ENCODE measurements at regions not wholly inside any gene's neighbourhood (a gene's known extent, or its start where the extent isn't known, plus 50 kb on each side); places are given as distances from the start of the nearest gene placed in this dataset.
"Not testable (repeated sequence)": the region's sequence is repeated elsewhere in the genome, so short reads cannot be mapped to it uniquely, and the experiment has no call there.

- DNase-seq = not testable (repeated sequence)
These were observed 1096.6 kb downstream of the UQCRFS1 start for GRCh38 chr19:28116379-28116778.

GRCh38 chr19:28103921-28104320 is 1109.0 kb downstream of the UQCRFS1 start:
- DNase-seq = no peak

GRCh38 chr19:28084659-28085157 is 1128.2 kb downstream of the UQCRFS1 start:
- not testable (repeated sequence) for DNase-seq

GRCh38 chr19:28076628-28077027 is 1136.3 kb downstream of the UQCRFS1 start:
- DNase-seq = no peak

- no peak for DNase-seq
These were observed 1137.7 kb downstream of the UQCRFS1 start for GRCh38 chr19:28075229-28075628.

- no peak for DNase-seq
These were observed 1138.2 kb downstream of the UQCRFS1 start for GRCh38 chr19:28074773-28075172.

- no peak for DNase-seq
These were observed 1145.1 kb downstream of the UQCRFS1 start for GRCh38 chr19:28067882-28068281.

- DNase-seq = no peak
These were observed 1146.0 kb downstream of the UQCRFS1 start for GRCh38 chr19:28066988-28067387.

GRCh38 chr19:28066161-28066560 is 1146.8 kb downstream of the UQCRFS1 start:
- DNase-seq = no peak

- DNase-seq = no peak
These were observed 1147.9 kb downstream of the UQCRFS1 start for GRCh38 chr19:28065026-28065425.

GRCh38 chr19:28063702-28064101 is 1149.2 kb downstream of the UQCRFS1 start:
- no peak for DNase-seq

GRCh38 chr19:28061111-28061510 is 1151.8 kb downstream of the UQCRFS1 start:
- no peak for DNase-seq

GRCh38 chr19:28057026-28057425 is 1155.9 kb downstream of the UQCRFS1 start:
- not testable (repeated sequence) for DNase-seq

GRCh38 chr19:28051047-28051446 is 1161.9 kb downstream of the UQCRFS1 start:
- DNase-seq = no peak

GRCh38 chr19:28049875-28050274 is 1163.1 kb downstream of the UQCRFS1 start:
- no peak for DNase-seq

- no peak for DNase-seq
These were observed 1166.0 kb downstream of the UQCRFS1 start for GRCh38 chr19:28046932-28047331.

- no peak for DNase-seq
These were observed 1167.3 kb downstream of the UQCRFS1 start for GRCh38 chr19:28045621-28046020.

- DNase-seq = no peak
These were observed 1168.5 kb downstream of the UQCRFS1 start for GRCh38 chr19:28044477-28044876.

GRCh38 chr19:28042516-28042915 is 1170.4 kb downstream of the UQCRFS1 start:
- no peak for DNase-seq

- DNase-seq = no peak
These were observed 1173.1 kb downstream of the UQCRFS1 start for GRCh38 chr19:28039677-28040381.

GRCh38 chr19:28037186-28037585 is 1175.8 kb downstream of the UQCRFS1 start:
- no peak for DNase-seq

- no peak for DNase-seq
These were observed 1176.5 kb downstream of the UQCRFS1 start for GRCh38 chr19:28036486-28036885.

GRCh38 chr19:28034936-28035335 is 1178.0 kb downstream of the UQCRFS1 start:
- no peak for DNase-seq

- no peak for DNase-seq
These were observed 1184.0 kb downstream of the UQCRFS1 start for GRCh38 chr19:28028881-28029444.

GRCh38 chr19:28027116-28027515 is 1185.8 kb downstream of the UQCRFS1 start:
- DNase-seq = no peak

Data from activated CD4-positive, alpha-beta T cell treated with anti-CD3 and anti-CD28 coated beads, Interleukin-10, Interleukin-2, amounts not matched to agents 100 ng/mL and 50 ng/mL, durations not matched to agents 16 hours and 8 hours (primary cell).